T-helper 2 cell treated with Interferon-gamma antibody and Interleukin-4, amounts not matched to agents 5 μg/mL and 100 μg/mL, for 36 hours (primary cell): ENCODE measurements at regions not wholly inside any gene's neighbourhood (a gene's known extent, or its start where the extent isn't known, plus 50 kb on each side); places are given as distances from the start of the nearest gene placed in this dataset.

Source experiments
- DNase-seq: peaks from one replicate; pipeline ENCODE4 v3.0.0; 2021; ENCODE audit warnings: low spot score
- H3K27ac Mint-ChIP-seq: one replicate; pipeline ENCODE4 v1.8.0; 2021; ENCODE audit warnings: mild to moderate bottlenecking, mixed read lengths
- H3K27me3 Mint-ChIP-seq: one replicate; pipeline ENCODE4 v1.8.0; 2021; ENCODE audit warnings: low read depth, mixed read lengths
- H3K36me3 Mint-ChIP-seq: one replicate; pipeline ENCODE4 v1.8.0; 2021; ENCODE audit warnings: low read depth, mixed read lengths
- H3K4me1 Mint-ChIP-seq: one replicate; pipeline ENCODE4 v1.8.0; 2021; ENCODE audit warnings: low read depth, mixed read lengths
- H3K4me3 Mint-ChIP-seq: one replicate; pipeline ENCODE4 v1.8.0; 2022; ENCODE audit warnings: mild to moderate bottlenecking, moderate library complexity, mixed read lengths
- H3K9me3 Mint-ChIP-seq: one replicate; pipeline ENCODE4 v1.8.0; 2021; ENCODE audit warnings: mixed read lengths

DNA sequence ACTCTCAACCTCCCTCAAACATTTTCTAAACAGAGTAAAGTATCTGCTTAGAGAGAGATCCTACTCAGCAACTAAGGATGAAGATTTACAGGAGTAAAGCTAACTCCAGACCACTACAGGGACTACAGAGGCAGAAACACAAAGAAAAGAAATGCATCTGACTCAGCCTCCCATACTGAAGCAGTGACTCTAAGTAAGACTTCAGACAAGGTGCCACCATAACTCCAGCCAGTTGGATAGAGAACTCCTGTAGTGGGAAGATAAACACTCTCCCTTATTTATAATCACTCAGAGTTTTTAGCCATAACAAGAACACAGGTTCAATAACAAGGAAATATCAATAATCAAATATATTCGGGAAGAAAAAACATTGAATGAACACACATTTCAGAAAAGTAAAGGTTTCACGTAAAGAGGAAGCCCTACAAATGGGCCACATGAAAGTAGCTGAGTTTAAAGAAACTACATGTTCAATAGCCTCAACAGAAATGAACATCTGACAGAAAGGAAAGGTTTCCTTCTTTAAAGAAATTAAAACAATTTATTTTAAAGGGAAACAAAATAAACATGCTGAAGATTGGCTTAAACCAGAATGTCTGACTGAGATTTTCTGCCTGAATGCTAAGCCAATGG, 519.9 kb downstream of the KCNJ3 start:
- DNase-seq = no peak
- no peaks in the 10 kb centered on the region for H3K27me3 Mint-ChIP-seq

DNA sequence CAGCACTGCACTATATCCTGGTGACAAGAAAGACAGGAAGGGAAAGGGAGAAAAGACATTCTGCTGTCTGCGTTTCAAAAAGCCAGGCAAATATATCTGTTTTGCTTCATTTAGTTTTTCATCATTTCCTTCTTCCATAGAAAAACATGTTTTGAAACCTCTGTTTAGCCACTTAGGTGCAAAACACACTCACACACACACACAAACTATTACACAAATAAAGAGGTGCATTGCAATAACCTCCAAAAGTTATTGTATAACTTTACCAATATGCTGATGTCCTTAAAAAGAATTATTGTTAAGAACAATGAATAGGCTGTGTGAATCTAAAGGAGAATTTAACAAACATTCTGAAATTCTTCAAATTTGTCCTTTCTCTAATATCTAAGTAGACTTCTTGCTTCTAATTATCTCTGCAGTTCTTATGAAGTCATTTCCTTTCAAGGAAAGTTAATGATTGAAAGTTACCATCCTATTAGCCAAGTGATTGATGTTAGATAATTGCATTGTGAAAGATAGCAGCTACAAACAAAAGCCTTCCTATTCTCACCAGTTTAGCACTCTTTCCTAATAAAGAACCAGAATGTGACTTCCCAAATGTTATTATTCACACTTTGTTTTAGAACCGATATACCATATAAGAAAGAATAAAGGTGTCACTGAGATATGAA, 516.7 kb downstream of the KCNJ3 start:
- Mint-ChIP-seq H3K4me1 (no peaks in the 10 kb centered on the region), H3K4me3 (no peak overlapping the region)
- no peak for DNase-seq

More for the DNA sequence above, 519.9 kb downstream of the KCNJ3 start:
- no peaks in the 10 kb centered on the region for H3K4me1 Mint-ChIP-seq
- H3K27ac Mint-ChIP-seq = no peak overlapping the region
- no peak overlapping the region for H3K4me3 Mint-ChIP-seq
- H3K36me3 Mint-ChIP-seq = no peaks in the 10 kb centered on the region
- H3K9me3 Mint-ChIP-seq = no peaks in the 10 kb centered on the region

DNA sequence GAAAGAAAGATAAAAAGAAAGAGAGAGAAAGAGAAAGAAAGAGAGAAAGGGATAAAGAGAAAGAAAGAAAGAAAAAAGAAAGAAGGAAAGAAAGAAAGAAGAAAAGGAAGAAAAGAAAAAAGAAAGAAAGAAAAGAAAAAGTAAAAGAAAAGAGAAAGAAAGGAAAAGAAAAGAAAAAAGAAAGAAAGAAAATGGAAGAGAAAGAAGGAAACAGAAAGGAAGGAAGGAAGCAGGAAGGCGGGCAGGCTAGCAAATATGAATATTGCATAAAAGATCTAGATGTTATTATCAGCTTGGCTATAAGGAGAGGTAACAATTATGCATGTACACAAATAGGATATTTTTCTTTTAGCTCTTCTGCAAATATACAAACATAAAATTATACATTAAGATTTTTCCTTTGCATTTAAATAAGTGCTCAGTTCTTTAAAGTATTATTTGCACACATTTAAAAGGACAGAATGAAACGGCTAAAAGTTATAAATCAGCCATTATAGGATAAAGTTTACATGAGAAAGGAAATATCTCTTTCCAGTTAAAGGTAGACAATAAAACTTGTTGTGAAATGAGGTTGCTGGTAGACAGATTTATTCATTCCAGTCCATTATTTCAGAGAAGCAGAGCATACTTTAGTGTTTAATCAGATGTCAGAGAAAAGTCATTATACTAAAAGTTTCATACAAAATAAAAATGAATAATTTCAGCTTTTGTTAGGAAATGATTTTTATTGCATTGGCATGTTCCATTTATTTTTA, 511.4 kb downstream of the KCNJ3 start:
- no peaks in the 10 kb centered on the region for H3K36me3 Mint-ChIP-seq

More for the DNA sequence above, 516.7 kb downstream of the KCNJ3 start:
- Mint-ChIP-seq H3K27ac (peak overlapping the region; percentile 36), H3K9me3 (no peaks in the 10 kb centered on the region), H3K36me3 (no peaks in the 10 kb centered on the region), H3K27me3 (no peaks in the 10 kb centered on the region)

DNA sequence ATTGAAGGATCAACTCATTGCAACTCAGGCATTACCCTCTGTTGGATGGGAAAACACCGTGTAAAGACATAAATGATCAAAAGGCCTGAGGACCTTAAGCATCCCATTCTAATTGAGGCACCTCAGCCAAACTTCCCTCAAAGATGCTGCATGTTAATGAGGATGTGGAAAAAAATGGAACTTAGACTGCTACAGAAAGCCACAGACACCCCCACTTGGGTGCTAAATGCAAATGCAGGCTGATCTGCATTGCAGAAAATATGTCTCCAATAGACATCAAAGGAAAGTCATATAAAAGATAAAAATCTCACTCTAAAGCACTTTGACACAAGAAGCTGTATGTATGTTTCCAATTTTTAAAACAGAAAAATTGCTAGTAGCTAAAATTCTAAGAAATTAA, 504.7 kb downstream of the KCNJ3 start:
- no peaks in the 10 kb centered on the region for H3K4me1 Mint-ChIP-seq
- no peak overlapping the region for H3K4me3 Mint-ChIP-seq
- H3K36me3 Mint-ChIP-seq = no peaks in the 10 kb centered on the region
- H3K27me3 Mint-ChIP-seq = no peaks in the 10 kb centered on the region
- no peaks in the 10 kb centered on the region for H3K9me3 Mint-ChIP-seq
- no peak for DNase-seq
- H3K27ac Mint-ChIP-seq = no peak overlapping the region

More for the DNA sequence above, 511.4 kb downstream of the KCNJ3 start:
- Mint-ChIP-seq H3K27ac (no peak overlapping the region), H3K27me3 (no peaks in the 10 kb centered on the region), H3K9me3 (no peaks in the 10 kb centered on the region), H3K4me3 (no peak overlapping the region), H3K4me1 (no peaks in the 10 kb centered on the region)
- no peak for DNase-seq

DNA sequence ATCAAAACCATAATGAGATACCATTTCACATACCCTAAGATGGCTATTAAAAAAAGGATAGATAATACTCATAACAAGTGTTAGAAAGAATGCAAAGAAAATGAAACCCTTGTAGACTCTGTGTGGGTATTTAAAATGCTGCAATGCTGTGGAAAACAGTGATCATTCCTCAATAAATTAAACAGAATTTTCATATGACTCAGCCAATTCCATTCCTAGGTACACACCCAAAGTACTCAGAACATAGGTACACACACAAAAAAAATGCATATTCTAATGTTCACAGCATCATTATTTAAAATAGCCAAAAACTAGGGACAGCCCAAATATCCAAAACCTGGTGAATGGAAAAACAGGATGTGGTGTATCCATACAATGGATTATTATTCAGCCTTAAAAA, 502.3 kb downstream of the KCNJ3 start:
- H3K4me3 Mint-ChIP-seq = no peak overlapping the region
- no peak for DNase-seq
- H3K27me3 Mint-ChIP-seq = no peaks in the 10 kb centered on the region
- H3K4me1 Mint-ChIP-seq = no peaks in the 10 kb centered on the region
- H3K36me3 Mint-ChIP-seq = no peaks in the 10 kb centered on the region
- H3K9me3 Mint-ChIP-seq = no peaks in the 10 kb centered on the region
- H3K27ac Mint-ChIP-seq = no peak overlapping the region

DNA sequence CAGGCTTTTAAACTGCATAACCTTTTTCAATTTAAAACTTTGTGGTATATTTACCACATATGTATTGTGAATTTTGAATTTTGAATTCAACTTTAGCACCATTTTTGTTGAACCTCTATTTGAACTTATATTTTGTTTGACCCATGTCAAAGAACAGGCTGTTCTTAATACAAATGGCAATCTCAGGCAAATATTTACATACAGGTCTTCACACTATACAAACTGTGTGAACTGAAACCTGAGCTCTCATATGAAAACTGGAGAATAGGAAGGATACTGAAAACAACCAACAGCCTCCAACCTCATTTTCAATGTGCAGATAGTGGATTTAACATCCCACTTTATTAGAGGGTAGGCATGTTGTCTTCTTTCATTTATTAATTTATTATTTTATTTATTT, 491.8 kb downstream of the KCNJ3 start:
- H3K9me3 Mint-ChIP-seq = no peaks in the 10 kb centered on the region
- no peaks in the 10 kb centered on the region for H3K4me1 Mint-ChIP-seq
- DNase-seq = no peak
- H3K27ac Mint-ChIP-seq = no peak overlapping the region
- H3K36me3 Mint-ChIP-seq = no peaks in the 10 kb centered on the region
- no peak overlapping the region for H3K4me3 Mint-ChIP-seq
- no peaks in the 10 kb centered on the region for H3K27me3 Mint-ChIP-seq

DNA sequence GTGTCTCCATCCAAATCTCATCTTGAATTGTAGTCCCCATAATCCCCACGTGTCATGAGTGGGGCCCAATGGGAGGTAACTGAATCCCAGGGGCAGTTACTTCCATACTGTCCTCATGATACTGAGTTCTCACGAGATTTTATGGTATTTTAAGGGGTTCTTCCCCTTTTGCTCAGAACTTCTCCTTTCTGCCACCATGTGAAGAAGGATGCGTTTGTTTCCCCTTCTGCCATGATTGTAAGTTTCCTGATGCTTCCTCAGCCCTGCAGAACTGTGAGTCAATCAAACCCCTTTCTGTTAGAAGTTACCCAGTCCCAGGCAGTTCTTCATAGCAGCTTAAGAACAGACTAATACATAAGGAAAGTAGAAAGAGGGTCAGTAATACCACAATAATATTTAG, 480.4 kb downstream of the KCNJ3 start:
- no peaks in the 10 kb centered on the region for H3K4me1 Mint-ChIP-seq
- H3K36me3 Mint-ChIP-seq = no peaks in the 10 kb centered on the region
- DNase-seq = no peak
- H3K4me3 Mint-ChIP-seq = no peak overlapping the region
- H3K9me3 Mint-ChIP-seq = no peaks in the 10 kb centered on the region
- H3K27me3 Mint-ChIP-seq = no peaks in the 10 kb centered on the region
- no peak overlapping the region for H3K27ac Mint-ChIP-seq

DNA sequence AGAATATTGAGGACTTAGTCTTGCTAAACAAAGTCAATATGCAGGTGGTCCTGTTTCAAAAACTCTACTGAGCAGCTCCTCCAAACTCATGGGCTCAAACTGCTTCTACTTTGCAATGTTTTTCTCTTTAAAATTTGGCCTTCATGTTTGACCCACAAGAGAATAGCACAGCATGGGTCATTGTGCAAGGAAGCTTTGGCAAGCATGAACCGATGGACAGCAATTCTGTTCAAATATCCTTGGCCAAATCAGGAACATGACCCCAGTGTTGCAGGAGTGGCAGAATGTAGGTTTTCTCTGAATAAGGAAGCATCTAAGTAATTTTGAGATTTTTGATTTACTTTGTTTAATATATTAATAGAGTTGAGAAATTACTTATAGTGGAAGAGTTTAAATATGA, 477.9 kb downstream of the KCNJ3 start:
- H3K9me3 Mint-ChIP-seq = no peaks in the 10 kb centered on the region
- H3K27me3 Mint-ChIP-seq = no peaks in the 10 kb centered on the region
- no peak overlapping the region for H3K4me3 Mint-ChIP-seq
- no peak overlapping the region for H3K27ac Mint-ChIP-seq
- H3K4me1 Mint-ChIP-seq = no peaks in the 10 kb centered on the region
- no peaks in the 10 kb centered on the region for H3K36me3 Mint-ChIP-seq
- DNase-seq = no peak

DNA sequence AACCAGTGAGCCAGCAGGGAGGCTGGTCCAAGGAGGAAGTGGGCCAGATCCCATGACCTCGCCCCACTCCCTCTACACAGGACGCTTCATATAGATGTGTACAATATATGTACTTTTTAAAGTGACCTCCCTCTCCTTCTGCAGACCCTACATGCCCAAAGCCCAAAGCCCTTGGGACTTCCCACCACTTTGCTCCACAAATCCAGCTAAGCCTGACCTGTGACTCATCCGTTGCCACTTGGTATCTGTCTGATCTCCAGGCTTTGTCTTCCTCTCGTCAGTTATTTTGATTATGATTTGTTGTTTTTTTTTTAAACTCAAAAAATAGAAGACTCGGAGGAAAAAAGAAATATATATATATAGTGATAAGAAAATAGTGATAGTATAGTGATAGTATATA, 470.8 kb downstream of the KCNJ3 start:
- Mint-ChIP-seq H3K36me3 (no peaks in the 10 kb centered on the region), H3K27me3 (no peaks in the 10 kb centered on the region), H3K27ac (no peak overlapping the region), H3K4me1 (no peaks in the 10 kb centered on the region), H3K4me3 (no peak overlapping the region), H3K9me3 (peaks cover 4% of the 10 kb centered on the region)
- DNase-seq = no peak

DNA sequence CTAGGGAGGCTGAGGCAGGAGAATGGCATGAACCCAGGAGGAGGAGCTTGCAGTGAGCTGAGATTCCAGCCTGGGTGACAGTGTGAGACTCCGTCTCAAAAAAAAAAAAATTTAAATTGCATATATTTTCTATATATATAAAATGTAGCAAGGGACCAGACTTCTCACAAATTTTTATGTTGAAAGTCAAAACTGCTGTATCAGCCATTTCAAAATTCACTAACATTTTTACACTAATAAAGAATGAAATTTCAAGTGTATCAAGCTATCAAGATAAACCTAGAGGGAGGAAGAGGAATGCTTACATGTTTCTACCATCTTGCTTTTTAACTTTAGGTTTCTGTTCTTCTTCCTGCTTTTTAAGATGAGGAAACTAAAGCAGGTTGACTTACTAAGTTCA, 464.0 kb downstream of the KCNJ3 start:
- Mint-ChIP-seq H3K4me3 (no peak overlapping the region), H3K27ac (no peak overlapping the region)

DNA sequence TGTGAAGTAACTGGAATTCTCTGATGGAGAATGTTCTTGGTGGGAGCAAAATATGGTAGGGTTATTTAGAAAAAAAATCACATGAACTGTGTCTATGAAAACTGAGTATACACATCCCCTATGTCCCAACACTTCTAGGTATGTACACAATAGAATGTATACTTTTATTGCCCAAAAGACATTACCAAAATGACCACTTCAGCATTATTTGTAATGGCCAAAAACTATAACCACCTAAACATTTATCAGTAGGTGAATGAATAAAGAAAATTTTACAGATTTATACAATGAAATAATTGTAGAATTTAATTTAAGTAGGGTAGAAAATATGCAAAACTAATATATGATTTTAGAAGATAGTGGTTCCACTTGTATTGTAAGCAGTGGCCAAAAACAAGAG, 462.8 kb downstream of the KCNJ3 start:
- Mint-ChIP-seq H3K27ac (no peak overlapping the region), H3K36me3 (no peaks in the 10 kb centered on the region), H3K9me3 (no peaks in the 10 kb centered on the region), H3K27me3 (no peaks in the 10 kb centered on the region), H3K4me1 (no peaks in the 10 kb centered on the region), H3K4me3 (no peak overlapping the region)
- DNase-seq = no peak

More for the DNA sequence above, 464.0 kb downstream of the KCNJ3 start:
- Mint-ChIP-seq H3K36me3 (no peaks in the 10 kb centered on the region), H3K9me3 (no peaks in the 10 kb centered on the region), H3K4me1 (no peaks in the 10 kb centered on the region), H3K27me3 (no peaks in the 10 kb centered on the region)
- no peak for DNase-seq

DNA sequence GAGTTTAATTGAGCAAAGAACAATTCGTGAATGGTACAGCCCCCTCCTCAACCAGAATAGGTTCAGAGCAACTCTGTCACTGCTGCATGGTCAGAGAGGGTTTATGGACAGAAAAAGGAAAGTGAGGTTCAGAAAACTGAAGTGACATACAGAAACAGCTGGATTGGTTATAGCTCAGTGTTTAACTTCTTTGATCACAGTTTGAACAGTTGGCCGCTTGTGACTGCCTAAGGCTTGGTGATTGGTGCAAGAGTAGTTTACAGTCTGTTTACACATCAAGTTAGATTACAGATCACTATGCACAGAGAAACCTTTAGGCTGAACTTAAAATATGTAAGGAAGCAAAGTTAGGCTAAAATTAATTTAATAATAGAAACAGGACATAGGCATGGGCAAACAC, 459.2 kb downstream of the KCNJ3 start:
- no peaks in the 10 kb centered on the region for H3K27me3 Mint-ChIP-seq
- no peak overlapping the region for H3K27ac Mint-ChIP-seq
- no peaks in the 10 kb centered on the region for H3K36me3 Mint-ChIP-seq
- no peaks in the 10 kb centered on the region for H3K9me3 Mint-ChIP-seq
- no peak for DNase-seq
- no peak overlapping the region for H3K4me3 Mint-ChIP-seq
- H3K4me1 Mint-ChIP-seq = no peaks in the 10 kb centered on the region

DNA sequence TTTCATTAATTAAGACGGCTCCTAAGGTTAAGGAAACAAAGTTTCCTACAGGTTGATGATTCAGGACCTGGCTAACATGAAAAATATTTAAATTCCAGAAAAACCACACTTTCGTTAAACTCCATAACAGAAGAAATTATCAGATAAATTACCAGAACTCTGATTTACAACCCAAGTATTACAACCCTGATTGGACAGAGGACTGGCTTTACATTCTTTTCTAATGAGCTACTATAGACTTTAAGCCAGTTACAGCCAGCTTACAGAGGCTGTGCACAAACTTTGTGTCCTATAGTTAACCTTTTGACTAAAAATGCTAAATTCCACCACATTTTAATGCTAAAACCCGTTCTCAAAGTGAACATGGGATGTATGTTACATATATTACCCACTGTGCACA, 458.6 kb downstream of the KCNJ3 start:
- DNase-seq = no peak
- Mint-ChIP-seq H3K9me3 (no peaks in the 10 kb centered on the region), H3K27ac (no peak overlapping the region), H3K27me3 (no peaks in the 10 kb centered on the region), H3K4me3 (no peak overlapping the region), H3K36me3 (no peaks in the 10 kb centered on the region), H3K4me1 (no peaks in the 10 kb centered on the region)

DNA sequence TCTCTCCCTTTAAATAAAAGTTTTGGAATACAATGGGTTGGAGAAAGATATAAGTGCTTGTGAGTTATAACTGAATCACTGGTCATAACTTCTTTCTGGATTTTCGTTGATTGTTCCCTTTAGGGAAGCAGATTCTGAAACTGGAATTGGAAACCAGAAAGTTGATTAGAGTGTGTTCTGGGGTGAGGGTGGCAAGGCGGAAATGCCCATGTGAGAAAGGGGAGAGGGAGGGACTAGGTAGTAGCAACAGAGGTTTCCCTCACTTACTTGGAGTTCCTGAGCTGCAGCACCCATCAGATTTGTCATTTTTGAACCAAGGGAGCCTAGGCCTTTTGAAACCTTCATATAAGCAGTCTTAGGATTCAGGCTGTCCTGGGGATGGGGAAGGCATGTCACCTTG, 453.4 kb downstream of the KCNJ3 start:
- no peak for DNase-seq
- H3K27ac Mint-ChIP-seq = no peak overlapping the region
- H3K4me1 Mint-ChIP-seq = no peaks in the 10 kb centered on the region
- no peaks in the 10 kb centered on the region for H3K9me3 Mint-ChIP-seq
- H3K36me3 Mint-ChIP-seq = no peaks in the 10 kb centered on the region
- no peaks in the 10 kb centered on the region for H3K27me3 Mint-ChIP-seq
- no peak overlapping the region for H3K4me3 Mint-ChIP-seq
